ENCODE measurements at regions not wholly inside any gene's neighbourhood (a gene's known extent, or its start where the extent isn't known, plus 50 kb on each side); places are given as distances from the start of the nearest gene placed in this dataset.

GRCh38 chr5:97365918-97366317, 182.9 kb upstream of the RIOK2 start:
- H3K36me3 ChIP-seq (ENCODE audit: control insufficient read depth in 2 of 4, insufficient read depth in 4 of 4, low read length in 3 of 4): no peaks in the 10 kb centered on the region
- POLR2A ChIA-PET (ENCODE audit: partially characterized antibody): no interaction called here
- no peak overlapping the region for H3K56ac ChIP-seq (replicated peaks; ENCODE audit: insufficient read length, low read depth, low read length)
- FAIRE-seq: no peak
- no peak overlapping the region for H3K4me2 ChIP-seq (ENCODE audit: insufficient read depth in 1 of 2, low read depth in 2 of 2, low read length in 2 of 2)
- no peak overlapping the region for H3K9ac ChIP-seq (replicated peaks in 1 of 4; ENCODE audit: extremely low read depth in 1 of 4, low read depth in 3 of 4, low read length in 3 of 4)
- H4K5ac ChIP-seq (ENCODE audit: insufficient read length, low read depth, low read length): no peak overlapping the region
- no peaks in the 10 kb centered on the region for H4K20me1 ChIP-seq (replicated peaks in 1 of 2; ENCODE audit: control insufficient read depth in 1 of 2, insufficient read depth in 2 of 2, low read length in 2 of 2)
- no peaks in the 10 kb centered on the region for H3K79me1 ChIP-seq (ENCODE audit: low read depth, low read length)
- no peaks in the 10 kb centered on the region for H3K27me3 ChIP-seq (replicated peaks in 1 of 4; ENCODE audit: control insufficient read depth in 3 of 4, extremely low read depth in 1 of 4, insufficient read depth in 3 of 4, low read length in 3 of 4)
- H2BK5ac ChIP-seq (ENCODE audit: low read depth, low read length): no peak overlapping the region
- WGBS, 2 experiments (ENCODE audit: extremely low coverage in 1 of 2, insufficient coverage in 1 of 2, insufficient read length in 1 of 2, insufficient replicate concordance in 2 of 2, low coverage in 1 of 2, low lambda C conversion rate in 2 of 2, missing lambda C conversion rate in 1 of 2): 91% methylated on average over 4 of the region's 4 CpGs; no CpG with 5 or more reads in 1 of the 2 experiments
- no peak overlapping the region for H3K23ac ChIP-seq (ENCODE audit: insufficient read length)
- H3K23me2 ChIP-seq (ENCODE audit: low read depth, low read length): no peaks in the 10 kb centered on the region
- H2AFZ ChIP-seq (ENCODE audit: low read length): no peak overlapping the region
- no peak overlapping the region for H4K8ac ChIP-seq (ENCODE audit: extremely low read depth, insufficient read depth, low read length)
- H3K79me2 ChIP-seq (ENCODE audit: control insufficient read depth in 1 of 2, insufficient read depth in 2 of 2, low read length in 2 of 2): no peaks in the 10 kb centered on the region
- H2BK120ac ChIP-seq (replicated peaks; ENCODE audit: low read depth, low read length): no peak overlapping the region
- H2BK15ac ChIP-seq (ENCODE audit: low read length): no peak overlapping the region
- no peak overlapping the region for H3K27ac ChIP-seq (ENCODE audit: low read depth, low read length)
- H3K9me3 ChIP-seq (ENCODE audit: insufficient read depth in 2 of 2, low read depth in 1 of 2, low read length in 1 of 2): no peaks in the 10 kb centered on the region
- H3K18ac ChIP-seq (ENCODE audit: extremely low read depth, low read length): no peak overlapping the region
- no peak overlapping the region for H3K4me3 ChIP-seq (ENCODE audit: extremely low read depth in 1 of 4, insufficient read depth in 2 of 4, low read depth in 3 of 4, low read length in 4 of 4)
- peaks cover 2 to 14% (median 5%) of the 10 kb centered on the region in 4 experiments; a peak in 4 of 7 replicates for H3K4me1 ChIP-seq (replicated peaks in 1 of 4; ENCODE audit: control insufficient read depth in 3 of 4, insufficient read depth in 4 of 4, low read length in 3 of 4)
- CTCF ChIA-PET (ENCODE audit: partially characterized antibody): interaction anchor here (0.7 to 1.4 kb wide), 4 partner anchors 11 to 168 kb away, joined by 3 to 4 read pairs (median 3); no protein-coding TSS in a partner anchor
- H3K4ac ChIP-seq (replicated peaks; ENCODE audit: insufficient read length, low read depth, low read length): no peak overlapping the region
- no peak for DNase-seq (ENCODE audit: low read depth in 1 of 2, low spot score in 2 of 2)
- no peak overlapping the region for H4K91ac ChIP-seq (replicated peaks; ENCODE audit: insufficient read length, low read length)
- no peak overlapping the region for H2AK5ac ChIP-seq (ENCODE audit: low read depth, low read length)
- H2BK12ac ChIP-seq (ENCODE audit: low read depth, low read length): no peak overlapping the region
- no peak overlapping the region for H3K14ac ChIP-seq (ENCODE audit: insufficient read length)
- H2BK20ac ChIP-seq (ENCODE audit: low read length): no peak overlapping the region
- TF ChIP-seq POLR2A (IDR thresholded peaks at IDR 0.05; ENCODE audit: control extremely low read depth in 1 of 2, low read depth in 2 of 2, low read length in 2 of 2) (no peak), ZNF274 (IDR thresholded peaks at IDR 0.05; ENCODE audit: borderline replicate concordance, extremely low read depth, low read length) (no peak), CBX8 (IDR thresholded peaks at IDR 0.05; ENCODE audit: borderline replicate concordance, low read depth, low read length) (no peak), BRCA1 (IDR thresholded peaks at IDR 0.05; ENCODE audit: low read depth, low read length) (no peak), SIN3A (conservative IDR thresholded peaks at IDR 0.05 in 1 of 2, IDR thresholded peaks at IDR 0.05 in 1 of 2; ENCODE audit: low read depth in 1 of 2, low read length in 2 of 2) (no peak), GTF2F1 (IDR thresholded peaks at IDR 0.05; ENCODE audit: borderline replicate concordance, low read depth, low read length) (no peak)

Data from H1 (cell line).